H9 (cell line): ENCODE measurements at regions not wholly inside any gene's neighbourhood (a gene's known extent, or its start where the extent isn't known, plus 50 kb on each side); places are given as distances from the start of the nearest gene placed in this dataset.

ENCODE experiments used
- DNase-seq: peaks from one replicate; pipeline ENCODE4 v3.0.0-alpha.2; 2017
- H2AFZ ChIP-seq: one replicate; pipeline ENCODE4 v1.6.1; 2013; ENCODE audit warnings: mild to moderate bottlenecking, low read length, control low read depth, moderate library complexity
- H2AK5ac ChIP-seq: 2 replicates; pipeline ENCODE4 v1.6.1; 2013; ENCODE audit warnings: low read length, control low read depth, mixed read lengths; ENCODE audit not compliant: insufficient read length
- H2BK120ac ChIP-seq: one replicate; pipeline ENCODE4 v1.6.1; 2013; ENCODE audit warnings: low read depth, mild to moderate bottlenecking, low read length, control low read depth, inconsistent platforms; ENCODE audit not compliant: poor library complexity, severe bottlenecking
- H2BK12ac ChIP-seq: 2 replicates; pipeline ENCODE4 v1.6.1; 2013; ENCODE audit warnings: low read length, control low read depth, mixed read lengths, low read depth; ENCODE audit not compliant: insufficient read length
- H2BK15ac ChIP-seq: 2 replicates; pipeline ENCODE4 v1.6.1; 2013; ENCODE audit warnings: low read depth, low read length, control low read depth
- H2BK20ac ChIP-seq: one replicate; pipeline ENCODE4 v1.6.1; 2013; ENCODE audit warnings: low read depth, mild to moderate bottlenecking, low read length, control low read depth, inconsistent platforms; ENCODE audit not compliant: poor library complexity, severe bottlenecking
- H2BK5ac ChIP-seq: 2 replicates; pipeline ENCODE4 v1.6.1; 2013; ENCODE audit warnings: low read length, control low read depth, mixed read lengths; ENCODE audit not compliant: insufficient read length
- H3K14ac ChIP-seq: 2 replicates; pipeline ENCODE4 v1.6.1; 2013; ENCODE audit warnings: low read length, control low read depth; ENCODE audit not compliant: insufficient read depth
- H3K18ac ChIP-seq: 2 replicates; pipeline ENCODE4 v1.6.1; 2013; ENCODE audit warnings: low read depth, mild to moderate bottlenecking, mixed read lengths, low read length, control low read depth; ENCODE audit not compliant: insufficient read length
- H3K23ac ChIP-seq: 2 replicates; pipeline ENCODE4 v1.6.1; 2013; ENCODE audit warnings: low read length, control low read depth, mixed read lengths, low read depth; ENCODE audit not compliant: insufficient read length
- H3K23me2 ChIP-seq: 2 replicates; pipeline ENCODE4 v1.6.1; 2013; ENCODE audit warnings: low read depth, mild to moderate bottlenecking, mixed read lengths, low read length, control low read depth; ENCODE audit not compliant: insufficient read length, poor library complexity, severe bottlenecking
- H3K27ac ChIP-seq: 2 replicates; pipeline ENCODE4 v1.5.1; 2013; ENCODE audit warnings: low read length, control low read depth, mixed read lengths, low read depth; ENCODE audit not compliant: insufficient read length
- H3K27me3 ChIP-seq: 2 replicates; pipeline ENCODE4 v1.6.1; 2013; ENCODE audit warnings: low read length, control low read depth, inconsistent platforms; ENCODE audit not compliant: insufficient read depth
- H3K4ac ChIP-seq: 2 replicates; pipeline ENCODE4 v1.6.1; 2013; ENCODE audit warnings: low read depth, mild to moderate bottlenecking, control low read depth, inconsistent platforms, low read length, moderate library complexity
- H3K4me1 ChIP-seq: 2 replicates; pipeline ENCODE4 v1.6.1; 2013; ENCODE audit warnings: low read length, control low read depth, inconsistent platforms; ENCODE audit not compliant: insufficient read depth
- H3K4me2 ChIP-seq: 2 replicates; pipeline ENCODE4 v1.6.1; 2013; ENCODE audit warnings: low read length, control low read depth, mixed read lengths; ENCODE audit not compliant: insufficient read length, insufficient read depth
- H3K56ac ChIP-seq: 2 replicates; pipeline ENCODE4 v1.6.1; 2013; ENCODE audit warnings: low read depth, mild to moderate bottlenecking, mixed read lengths, low read length, control low read depth; ENCODE audit not compliant: insufficient read length
- H3K79me1 ChIP-seq: 2 replicates; pipeline ENCODE4 v1.6.1; 2013; ENCODE audit warnings: low read depth, mild to moderate bottlenecking, moderate library complexity, low read length, control low read depth, inconsistent platforms; ENCODE audit not compliant: insufficient read depth, poor library complexity, severe bottlenecking
- H3K79me2 ChIP-seq: 2 replicates; pipeline ENCODE4 v1.6.1; 2013; ENCODE audit warnings: low read length, control low read depth, inconsistent platforms; ENCODE audit not compliant: insufficient read depth
- H3K9ac ChIP-seq: 2 replicates; pipeline ENCODE4 v1.6.1; 2013; ENCODE audit warnings: low read length, control low read depth, mixed read lengths; ENCODE audit not compliant: insufficient read length; ENCODE audit errors: extremely low read depth
- H3K9me3 ChIP-seq: one replicate; pipeline ENCODE4 v1.6.1; 2013; ENCODE audit warnings: low read depth, low read length, inconsistent platforms; ENCODE audit not compliant: control insufficient read depth
- H3T11ph ChIP-seq: one replicate; pipeline ENCODE4 v1.6.1; 2013; ENCODE audit warnings: mild to moderate bottlenecking, low read length, control low read depth, inconsistent platforms
- H4K20me1 ChIP-seq: one replicate; pipeline ENCODE4 v1.6.1; 2013; ENCODE audit not compliant: control insufficient read depth, insufficient read length, insufficient read depth
- H4K5ac ChIP-seq: 2 replicates; pipeline ENCODE4 v1.6.1; 2013; ENCODE audit warnings: low read depth, mild to moderate bottlenecking, mixed read lengths, low read length, control low read depth; ENCODE audit not compliant: insufficient read length
- H4K8ac ChIP-seq: replicated peaks from 2 replicates; pipeline ENCODE4 v1.6.1; 2013; ENCODE audit warnings: low read length, control low read depth, mixed read lengths, low read depth; ENCODE audit not compliant: insufficient read length
- H4K91ac ChIP-seq: 2 replicates; pipeline ENCODE4 v1.6.1; 2013; ENCODE audit warnings: low read depth, mild to moderate bottlenecking, moderate library complexity, mixed read lengths, low read length, control low read depth; ENCODE audit not compliant: insufficient read length
- H3K27ac Mint-ChIP-seq, 3 experiments: 2 replicates in 2 of 3; 3 replicates in 1 of 3; pipeline ENCODE4 v1.8.0; 2020 to 2021; ENCODE audit warnings: mixed read lengths in 3 of 3, mild to moderate bottlenecking in 1 of 3, moderate library complexity in 1 of 3
- H3K27me3 Mint-ChIP-seq: 2 replicates; pipeline ENCODE4 v1.8.0; 2021; ENCODE audit warnings: low read depth, mild to moderate bottlenecking, moderate library complexity, mixed read lengths
- H3K36me3 Mint-ChIP-seq, 3 experiments: 2 replicates in 2 of 3; 3 replicates in 1 of 3; pipeline ENCODE4 v1.8.0; 2020 to 2021; ENCODE audit warnings: low read depth in 3 of 3, mixed read lengths in 3 of 3; ENCODE audit not compliant: insufficient read depth in 1 of 3
- H3K4me1 Mint-ChIP-seq, 2 experiments: 2 replicates each; pipeline ENCODE4 v1.8.0; 2020; ENCODE audit warnings: mixed read lengths in 2 of 2
- H3K4me3 Mint-ChIP-seq, 2 experiments: 2 replicates in 1 of 2; 3 replicates in 1 of 2; pipeline ENCODE4 v1.8.0; 2020 to 2021; ENCODE audit warnings: mild to moderate bottlenecking in 2 of 2, mixed read lengths in 2 of 2, moderate library complexity in 1 of 2
- H3K9me3 Mint-ChIP-seq, 2 experiments: 2 replicates in 1 of 2; 3 replicates in 1 of 2; pipeline ENCODE4 v1.8.0; 2020; ENCODE audit warnings: mild to moderate bottlenecking in 2 of 2, mixed read lengths in 2 of 2, moderate library complexity in 1 of 2
- CTCF ChIP-seq: fragments of 200-600 bp; sonication (generic); conservative IDR thresholded peaks from 3 replicates; pipeline ENCODE4 v1.8.0; 2021; ENCODE audit warnings: antibody characterized with exemption, mild to moderate bottlenecking
- WGBS: extraction: QIAGEN DNeasy Blood & Tissue Kit; methylation state at CpG from one replicate; pipeline ENCODE4 v1.1.7; 2013; ENCODE audit warnings: missing lambda C conversion rate, low lambda C conversion rate, mixed read lengths; ENCODE audit not compliant: insufficient read length; ENCODE audit errors: extremely low coverage; 5-methylcytosine and 5-hydroxymethylcytosine counted together

GRCh38 chr1:58333511-58333910, 213.0 kb downstream of the OMA1 start:
- Histone ChIP-seq H2AK5ac (no peak overlapping the region), H2BK120ac (no peak overlapping the region), H3K56ac (no peak overlapping the region), H3K9me3 (no peaks in the 10 kb centered on the region), H3K4ac (no peak overlapping the region), H4K8ac (no peak overlapping the region), H3K14ac (no peak overlapping the region), H3K4me2 (no peak overlapping the region), H3K23ac (no peak overlapping the region), H2BK20ac (no peak overlapping the region), H3K79me2 (no peaks in the 10 kb centered on the region), H2AFZ (no peak overlapping the region), H3K4me1 (no peaks in the 10 kb centered on the region), H2BK12ac (no peak overlapping the region), H2BK15ac (no peak overlapping the region), H4K91ac (no peak overlapping the region), H3T11ph (no peak overlapping the region), H3K18ac (no peak overlapping the region), H2BK5ac (no peak overlapping the region), H3K23me2 (no peaks in the 10 kb centered on the region), H3K27me3 (no peaks in the 10 kb centered on the region), H3K9ac (no peak overlapping the region), H3K27ac (no peak overlapping the region), H3K79me1 (no peaks in the 10 kb centered on the region), H4K5ac (no peak overlapping the region), H4K20me1 (no peaks in the 10 kb centered on the region)
- Mint-ChIP-seq H3K36me3 (no peaks in the 10 kb centered on the region), H3K9me3 (no peaks in the 10 kb centered on the region), H3K4me1 (peaks cover 0 to 12% of the 10 kb centered on the region in 2 experiments; a peak in 2 of 4 replicates), H3K27ac (no peak overlapping the region), H3K27me3 (no peaks in the 10 kb centered on the region; the same call in 1 of the 2 replicates), H3K4me3 (no peak overlapping the region)
- TF ChIP-seq CTCF: no peak
- no peak for DNase-seq
- no CpG with 5 or more reads among the region's 1 CpG for WGBS
